ENCODE measurements at regions not wholly inside any gene's neighbourhood (a gene's known extent, or its start where the extent isn't known, plus 50 kb on each side); places are given as distances from the start of the nearest gene placed in this dataset.
"Not testable (repeated sequence)": the region's sequence is repeated elsewhere in the genome, so short reads cannot be mapped to it uniquely, and the experiment has no call there.

DNA sequence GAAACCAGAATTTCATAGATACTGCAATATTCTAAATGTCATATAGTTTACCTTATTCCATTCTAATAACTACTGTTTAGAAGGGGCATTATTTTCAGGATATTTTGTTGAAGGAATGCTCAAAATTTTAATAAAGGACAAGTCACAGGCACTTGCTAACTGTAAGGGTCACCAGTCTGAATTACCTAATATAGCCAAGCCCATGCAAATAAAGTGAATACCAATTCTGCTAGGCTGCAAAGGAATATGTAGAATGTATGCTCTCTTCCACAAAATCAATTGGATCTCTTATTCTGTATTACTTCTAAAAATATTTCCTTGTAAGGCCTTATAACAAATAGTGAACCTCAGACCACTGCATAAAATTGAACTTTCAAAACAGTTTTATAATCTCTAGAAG is 52.3 kb upstream of the FAT4 start:
- no peak for DNase-seq

DNA sequence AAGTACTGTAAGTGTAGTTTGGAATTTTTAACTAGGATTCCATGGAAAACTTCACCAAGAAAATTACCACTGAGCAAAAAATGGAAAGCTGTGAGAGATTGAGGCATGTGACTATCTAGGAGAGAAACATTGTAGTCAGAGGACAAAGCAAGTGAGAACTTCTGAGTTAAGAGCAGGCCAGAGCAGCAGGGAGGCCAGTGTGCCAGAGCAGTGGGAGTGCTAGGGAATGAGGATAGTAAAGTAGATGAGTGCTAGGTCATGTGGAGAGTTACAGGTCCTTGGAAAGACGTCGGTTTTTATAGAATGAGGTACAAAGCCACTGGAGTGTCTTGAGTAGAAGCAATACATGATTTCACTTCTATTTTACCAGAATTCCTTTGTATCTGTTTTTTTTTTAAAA is 52.7 kb upstream of the FAT4 start:
- DNase-seq: no peak

DNA sequence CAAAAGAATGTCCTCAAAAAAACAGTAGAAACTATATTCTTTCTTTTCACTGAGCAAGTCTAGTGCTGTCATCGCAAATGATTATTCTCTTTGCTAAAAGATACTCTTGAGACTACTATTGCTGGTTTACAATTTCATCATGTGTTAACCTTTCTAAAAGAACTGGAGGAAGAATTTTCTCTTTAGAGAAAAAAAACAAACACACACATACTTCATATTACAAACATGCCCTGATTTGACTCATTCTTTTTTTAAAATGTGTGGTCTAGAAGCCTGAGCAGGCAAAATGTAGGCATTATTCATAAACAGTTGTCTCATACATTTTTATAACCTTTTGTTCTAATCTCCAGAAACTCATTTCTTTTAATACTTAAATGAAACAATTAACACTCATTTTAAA is 60.6 kb upstream of the FAT4 start:
- no peak for DNase-seq

DNA sequence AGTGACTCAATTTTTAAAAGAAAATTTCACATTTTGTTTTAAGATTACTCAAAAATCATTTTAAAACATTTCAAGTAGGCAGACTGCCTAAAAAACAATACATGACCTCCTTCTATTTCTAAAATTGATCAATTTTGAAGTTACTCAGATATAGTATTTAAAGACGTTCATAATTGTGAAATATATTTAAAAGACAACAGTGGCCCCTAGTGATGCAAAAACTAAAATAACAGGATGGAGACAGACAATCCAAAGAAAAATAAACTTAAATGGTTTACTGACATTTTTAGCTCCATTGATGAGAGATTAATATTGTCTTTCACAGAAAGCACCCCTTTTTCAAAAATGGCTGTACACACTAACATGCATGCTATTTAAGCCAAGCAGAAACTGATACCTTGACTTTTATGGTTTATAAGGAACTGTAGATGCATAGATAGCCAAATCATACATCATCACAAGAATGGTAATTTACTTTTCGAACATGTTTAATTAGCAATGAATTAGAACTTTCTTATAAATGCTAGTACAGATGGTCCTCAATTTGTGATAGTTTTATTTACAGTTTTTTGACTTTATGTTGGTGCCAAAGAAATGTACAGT is 69.8 kb upstream of the FAT4 start:
- no peak for DNase-seq

DNA sequence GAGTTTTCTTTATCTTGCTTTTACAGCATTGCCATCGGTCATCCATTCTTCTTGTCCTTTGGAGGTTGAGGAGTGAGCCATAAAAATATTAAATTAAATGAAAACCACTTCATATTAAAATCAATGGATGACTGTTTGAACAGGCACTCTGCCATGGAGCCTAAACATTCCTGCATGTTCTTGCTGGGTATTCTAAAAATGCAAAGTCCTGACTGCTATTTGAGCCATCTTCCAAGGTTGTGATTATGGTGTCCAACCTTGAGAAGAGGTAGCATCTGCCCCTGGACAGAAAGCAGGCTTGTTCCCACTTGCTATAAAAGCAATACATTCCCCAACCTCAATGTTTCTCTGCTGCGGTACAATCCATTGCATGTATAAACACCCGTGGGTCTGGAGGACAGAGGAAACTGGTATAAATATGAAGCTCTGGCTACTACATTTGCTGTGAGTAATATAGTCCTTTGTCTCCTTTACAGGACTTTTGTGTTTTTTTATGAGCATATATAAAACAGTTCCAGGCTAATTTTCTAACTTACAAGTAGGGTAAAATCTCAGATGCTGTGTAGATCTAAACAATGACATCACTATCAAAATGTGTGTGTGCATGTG is 70.9 kb upstream of the FAT4 start:
- no peak for DNase-seq

DNA sequence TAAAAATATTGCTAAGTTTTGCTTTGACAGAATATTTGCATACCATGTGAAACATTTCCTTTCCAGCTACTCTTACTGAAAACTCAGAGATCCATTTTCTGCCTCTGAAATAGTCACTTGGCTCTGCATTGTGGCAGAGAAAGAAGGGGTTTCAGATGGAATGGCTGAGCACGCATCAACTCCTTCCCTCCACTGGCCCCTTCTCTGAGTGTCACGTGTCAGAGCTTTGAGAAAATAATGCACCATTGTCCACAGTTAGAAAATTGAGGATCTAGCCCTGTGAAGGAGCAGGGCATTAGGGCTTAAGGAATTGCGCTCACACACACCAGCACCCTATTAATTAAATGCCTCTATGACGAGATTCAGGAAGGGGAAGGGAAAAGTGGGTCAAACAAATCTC is 78.8 kb upstream of the FAT4 start:
- DNase-seq: no peak

DNA sequence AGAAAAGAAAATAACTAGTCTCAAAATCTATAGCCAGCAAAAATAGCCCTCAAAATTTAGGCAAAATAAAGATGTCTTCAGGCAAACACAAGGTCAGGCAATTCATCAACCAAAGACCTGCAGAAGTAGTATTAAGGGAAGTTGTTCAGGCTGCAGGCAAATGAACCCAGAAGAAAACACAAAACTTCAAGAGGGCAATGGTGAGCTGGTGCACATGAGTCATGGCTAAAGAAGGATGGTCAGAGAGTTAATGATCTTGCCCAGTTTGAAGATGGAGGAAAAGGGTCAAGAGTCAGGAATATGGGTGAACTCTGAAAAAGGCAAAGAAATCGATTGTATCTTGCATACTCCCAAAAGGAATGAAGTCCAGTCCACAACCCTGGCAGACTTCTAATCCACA is 83.1 kb upstream of the FAT4 start:
- no peak for DNase-seq

DNA sequence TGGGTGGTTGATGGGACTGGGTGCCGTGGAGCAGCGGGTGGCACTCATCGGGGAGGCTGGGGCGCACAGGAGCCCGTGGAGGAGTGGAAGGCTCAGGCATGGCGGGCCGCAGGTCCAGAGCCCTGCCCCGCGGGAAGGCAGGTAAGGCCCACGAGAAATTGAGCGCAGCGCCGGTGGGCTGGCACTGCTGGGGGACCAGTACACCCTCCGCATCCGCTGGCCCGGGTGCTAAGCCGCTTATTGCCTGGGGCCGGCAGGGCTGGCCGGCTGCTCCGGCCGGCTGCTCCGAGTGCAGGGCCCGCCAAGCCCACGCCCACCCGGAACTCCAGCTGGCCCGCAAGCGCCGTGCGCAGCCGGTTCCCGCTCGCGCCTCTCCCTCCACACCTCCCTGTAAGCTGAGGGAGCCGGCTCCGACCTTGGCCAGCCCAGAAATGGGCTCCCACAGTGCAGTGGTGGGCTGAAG is 85.1 kb upstream of the FAT4 start:
- no peak for DNase-seq

DNA sequence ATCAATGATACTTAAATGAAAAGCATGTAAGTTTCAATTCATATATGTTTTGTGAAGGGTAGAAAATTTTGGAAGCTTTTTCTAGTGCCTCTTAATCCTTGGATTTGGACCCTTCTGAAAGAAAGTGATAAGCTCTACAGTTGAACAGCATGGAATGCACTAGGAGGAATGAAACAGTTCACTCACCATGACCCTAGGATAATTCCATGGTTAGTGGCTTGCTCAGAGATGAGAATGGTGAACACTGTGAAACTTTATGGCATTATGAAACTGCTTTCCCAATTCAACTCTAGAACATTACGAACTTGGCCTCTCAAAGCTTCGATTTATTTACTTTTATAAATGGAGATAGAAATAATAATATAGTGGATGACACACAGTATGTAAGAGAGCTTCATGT is 88.9 kb upstream of the FAT4 start:
- DNase-seq: no peak

DNA sequence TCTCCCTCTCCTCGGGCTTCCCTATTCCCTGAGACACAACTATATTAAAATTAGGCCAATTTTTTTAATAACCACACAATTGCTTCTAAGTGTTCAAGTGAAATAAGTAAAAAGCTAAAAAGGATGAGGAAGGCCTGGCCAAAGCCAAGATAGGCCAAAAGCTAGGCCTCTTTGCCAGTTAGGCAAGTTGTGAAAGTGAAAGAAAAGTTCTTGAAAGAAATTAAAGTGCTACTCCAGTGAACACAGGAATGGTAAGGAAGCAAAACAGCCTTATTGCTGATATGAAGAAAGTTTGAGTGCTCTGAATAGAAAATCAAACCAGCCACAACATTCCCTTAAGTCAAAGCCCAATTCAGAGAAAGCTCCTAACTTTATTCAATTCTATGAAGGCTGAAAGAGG is 114.2 kb upstream of the FAT4 start:
- DNase-seq: no peak

DNA sequence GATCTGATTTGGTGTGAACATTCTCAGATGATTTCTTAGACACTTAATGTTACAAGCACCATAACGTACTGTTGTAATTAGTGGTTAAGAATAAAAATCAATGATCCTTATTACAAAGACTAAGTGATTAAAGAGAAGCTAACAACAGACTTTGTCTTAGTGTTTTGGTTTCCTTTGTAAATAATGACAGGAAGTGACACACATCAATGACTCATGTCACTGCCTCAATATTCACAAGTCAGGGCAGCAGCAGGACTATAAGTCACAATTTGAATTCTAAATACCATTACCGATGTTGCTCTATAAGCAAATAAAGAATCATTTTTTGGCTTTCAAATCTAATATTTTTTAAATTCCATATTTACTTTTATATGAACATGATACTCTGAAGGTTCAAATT is 115.8 kb upstream of the FAT4 start:
- no peak for DNase-seq

DNA sequence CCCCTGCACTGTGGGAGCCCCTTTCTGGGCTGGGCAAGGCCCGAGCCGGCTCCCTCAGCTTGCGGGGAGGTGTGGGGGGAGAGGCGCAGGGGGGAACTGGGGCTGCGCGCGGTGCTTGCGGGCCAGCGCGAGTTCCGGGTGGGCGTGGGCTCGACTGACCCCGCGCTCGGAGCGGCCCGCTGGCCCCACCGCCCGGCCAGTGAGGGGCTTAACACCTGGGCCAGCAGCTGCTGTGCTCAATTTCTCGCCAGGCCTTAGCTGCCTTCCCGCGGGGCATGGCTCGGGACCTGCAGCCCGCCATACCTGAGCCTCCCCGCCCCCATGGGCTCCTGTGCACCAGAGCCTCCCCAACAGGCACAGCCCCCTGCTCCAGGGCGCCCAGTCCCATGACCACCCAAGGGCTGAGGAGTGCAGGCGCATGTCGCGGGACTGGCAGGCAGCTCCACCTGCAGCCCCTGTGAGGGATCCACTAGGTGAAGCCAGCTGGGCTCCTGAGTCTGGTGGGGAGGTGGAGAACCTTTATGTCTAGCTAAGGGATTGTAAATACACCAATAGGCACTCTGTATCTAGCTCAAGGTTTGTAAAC is 122.8 kb upstream of the FAT4 start:
- not testable (repeated sequence) for DNase-seq

DNA sequence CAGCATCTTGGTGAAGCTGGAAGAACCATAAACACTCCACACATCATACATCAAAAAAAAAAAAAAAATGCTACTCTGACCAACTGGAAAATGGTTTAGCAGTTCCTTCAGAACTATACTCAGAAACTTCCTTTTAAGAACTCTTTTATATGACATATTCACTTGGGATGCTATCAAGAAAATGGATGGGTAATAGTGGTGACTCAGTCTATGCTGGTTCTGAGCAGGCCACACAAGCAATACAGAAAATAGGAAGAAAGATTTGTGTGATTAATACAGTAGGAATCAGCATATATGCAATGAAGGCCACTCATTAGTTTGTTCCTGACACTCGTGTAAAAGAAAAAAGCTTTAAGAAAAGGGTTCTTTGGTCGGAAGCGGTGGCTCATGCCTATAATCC is 123.5 kb upstream of the FAT4 start:
- no peak for DNase-seq

DNA sequence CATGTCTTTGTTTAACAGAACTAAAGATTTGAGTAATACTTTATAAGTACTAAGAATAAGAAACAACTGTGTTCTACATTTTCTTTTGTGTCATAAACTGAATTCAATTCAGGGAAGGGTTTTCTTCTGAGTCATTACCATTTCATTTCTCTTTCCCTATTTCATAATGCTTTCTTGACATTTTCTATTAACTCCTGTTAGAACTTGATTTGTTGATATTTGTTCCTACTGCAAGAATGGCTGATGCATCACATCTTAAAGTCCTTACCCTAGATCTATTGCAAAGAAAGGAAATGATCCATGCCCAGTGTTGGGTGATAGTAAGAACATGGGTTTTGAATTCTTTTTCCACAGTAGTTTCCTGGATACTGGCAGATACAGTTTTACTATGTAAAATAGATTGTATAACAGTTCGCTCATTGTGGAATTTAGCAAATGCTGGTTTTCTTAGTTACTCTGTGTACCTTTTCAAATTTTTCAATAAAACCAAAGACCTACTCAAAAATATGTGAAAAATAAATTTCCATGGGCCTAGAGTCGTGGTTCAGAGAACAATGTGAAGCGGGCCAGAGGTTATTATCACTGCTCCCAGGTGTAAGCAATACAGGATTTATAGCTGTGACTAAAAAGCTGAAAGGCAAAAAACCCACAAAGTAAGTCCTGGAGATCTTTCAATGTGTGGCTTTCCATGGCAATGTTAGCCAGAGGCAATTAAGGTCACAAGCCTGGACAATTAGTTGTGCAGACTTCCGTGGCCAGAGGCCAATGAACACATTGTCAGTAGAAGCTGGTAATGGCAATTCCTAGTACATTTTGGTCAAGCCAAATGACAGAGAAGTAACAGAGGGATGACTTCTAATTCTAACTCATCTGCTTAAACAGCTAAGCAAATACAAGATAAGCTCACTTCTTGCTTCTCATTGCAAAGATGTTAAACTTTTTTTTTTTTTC is 127.3 kb upstream of the FAT4 start:
- DNase-seq: no peak

DNA sequence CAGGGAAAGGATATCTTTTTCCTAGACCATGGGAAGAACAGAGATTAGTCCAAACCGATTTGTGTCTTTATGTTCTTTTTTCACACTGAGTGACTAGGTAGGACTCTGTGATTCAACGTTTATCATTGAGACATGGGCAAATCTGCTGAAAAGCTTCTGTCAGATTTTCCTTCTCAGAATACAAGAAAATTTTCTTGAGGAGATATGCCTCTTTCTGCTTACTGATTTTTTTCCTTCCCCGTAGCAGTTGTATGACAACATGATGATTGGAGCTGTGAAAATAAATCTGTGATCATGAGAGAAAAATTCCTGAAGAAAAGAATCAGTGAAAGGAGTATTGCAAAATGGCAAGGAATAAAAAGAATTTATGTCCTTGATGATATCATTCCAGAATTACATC is 130.6 kb upstream of the FAT4 start:
- DNase-seq: no peak

DNA sequence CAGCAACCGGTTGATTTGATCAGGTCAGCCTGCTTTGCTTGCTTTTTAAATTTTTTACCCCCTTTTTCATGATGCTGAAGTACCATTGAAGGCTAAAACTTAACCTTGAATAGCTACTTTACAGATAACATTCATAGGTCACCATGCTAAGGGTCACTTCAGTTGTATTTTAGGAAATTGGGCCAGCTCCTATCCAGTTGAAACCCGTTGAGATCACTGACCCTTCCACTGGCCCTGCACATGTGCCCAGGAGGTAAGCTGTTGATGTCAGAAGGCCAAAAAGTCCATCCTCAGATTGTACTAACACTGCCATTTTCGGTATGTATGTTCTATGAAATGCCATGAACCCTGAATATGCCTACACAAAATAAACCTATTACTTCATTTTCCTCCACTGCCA is 133.0 kb upstream of the FAT4 start:
- DNase-seq: no peak

DNA sequence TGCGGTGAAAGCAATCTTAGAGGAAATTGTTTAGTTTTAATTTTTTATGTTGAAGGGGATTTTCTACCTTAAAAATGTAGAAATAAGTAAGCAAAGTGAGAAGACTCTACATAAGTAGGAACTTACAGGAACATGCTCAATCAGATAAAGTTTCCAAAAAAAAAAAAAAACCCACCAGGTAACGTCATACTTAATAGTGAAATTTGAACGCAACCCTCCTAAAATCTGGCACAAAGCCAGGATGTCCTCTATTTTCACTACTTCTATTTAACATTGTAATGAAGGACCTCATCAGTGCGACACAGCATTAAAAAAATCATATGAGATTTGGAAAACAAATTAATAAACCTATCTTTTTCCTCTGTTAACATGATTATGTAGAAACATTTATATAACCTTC is 135.0 kb upstream of the FAT4 start:
- no peak for DNase-seq

DNA sequence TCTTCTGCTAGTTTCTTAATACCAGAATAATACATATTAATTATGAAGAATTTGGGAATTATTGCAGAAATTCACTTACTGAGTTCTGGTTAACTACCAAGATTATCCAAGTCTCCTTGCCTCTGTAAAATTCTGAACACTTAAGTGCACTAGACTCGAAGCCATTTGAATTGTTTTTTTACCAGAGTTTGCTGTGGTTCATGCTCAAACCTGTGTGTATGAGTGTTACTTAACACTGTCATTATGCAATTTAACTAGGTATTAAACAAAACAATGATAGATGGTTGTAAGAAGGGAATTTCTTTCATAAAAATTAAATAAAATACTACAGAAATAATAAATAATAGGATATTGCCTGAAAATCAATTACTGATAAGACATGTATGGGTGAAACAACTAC is 145.6 kb upstream of the FAT4 start:
- no peak for DNase-seq

DNA sequence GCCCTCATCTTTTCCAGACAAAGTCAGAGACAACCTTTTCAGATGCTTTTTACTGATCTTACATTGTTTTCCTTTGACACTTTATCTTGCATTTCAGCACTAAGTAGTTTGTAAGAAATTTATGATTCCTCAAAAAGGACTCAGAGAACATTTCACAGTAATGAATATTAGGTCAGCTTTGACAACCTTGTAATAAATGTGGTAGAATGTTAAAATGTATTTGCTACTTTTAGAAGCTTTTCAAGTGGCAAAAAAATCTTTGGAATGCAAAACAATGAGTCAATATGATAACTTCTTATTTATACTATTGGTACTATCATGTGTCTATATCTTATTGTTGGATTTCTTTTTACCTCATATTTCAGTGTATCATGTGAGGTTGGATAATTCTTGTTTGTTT is 146.2 kb upstream of the FAT4 start:
- DNase-seq: no peak

DNA sequence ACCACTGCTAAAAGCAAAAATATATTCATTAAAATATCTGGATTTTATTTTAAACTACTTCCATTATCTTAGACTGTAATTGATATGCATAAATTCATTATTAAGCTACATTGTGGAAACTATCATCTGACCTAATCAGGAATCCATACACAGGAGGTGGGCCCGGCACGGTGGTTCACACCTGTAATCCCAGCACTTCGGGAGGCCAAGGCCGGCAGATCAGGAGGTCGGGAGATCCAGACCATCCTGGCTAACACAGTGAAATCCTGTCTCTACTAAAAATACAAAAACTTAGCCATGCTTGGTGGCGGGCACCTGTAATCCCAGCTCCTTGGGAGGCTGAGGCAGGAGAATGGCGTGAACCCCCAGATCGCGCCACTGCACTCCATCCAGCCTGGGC is 148.7 kb upstream of the FAT4 start:
- DNase-seq: not testable (repeated sequence)

DNA sequence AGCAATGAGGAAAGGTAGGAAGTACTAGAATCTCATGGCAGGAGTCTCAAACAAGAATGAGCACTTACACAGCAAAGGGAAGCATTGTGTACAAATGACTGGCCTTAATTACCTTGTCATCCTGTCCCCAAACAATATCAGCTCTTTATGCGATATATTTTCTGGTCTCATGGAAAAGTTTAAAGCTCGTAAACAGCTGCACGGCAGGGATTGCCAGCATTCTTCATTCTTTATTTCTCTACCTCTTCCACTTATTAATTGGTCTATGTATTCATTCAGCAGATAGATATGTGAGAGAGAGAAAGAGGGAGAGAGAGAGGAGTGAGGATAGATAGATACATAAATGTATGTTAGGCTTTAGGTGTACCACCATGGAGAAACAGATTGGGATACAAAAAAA is 155.8 kb upstream of the FAT4 start:
- DNase-seq: no peak

DNA sequence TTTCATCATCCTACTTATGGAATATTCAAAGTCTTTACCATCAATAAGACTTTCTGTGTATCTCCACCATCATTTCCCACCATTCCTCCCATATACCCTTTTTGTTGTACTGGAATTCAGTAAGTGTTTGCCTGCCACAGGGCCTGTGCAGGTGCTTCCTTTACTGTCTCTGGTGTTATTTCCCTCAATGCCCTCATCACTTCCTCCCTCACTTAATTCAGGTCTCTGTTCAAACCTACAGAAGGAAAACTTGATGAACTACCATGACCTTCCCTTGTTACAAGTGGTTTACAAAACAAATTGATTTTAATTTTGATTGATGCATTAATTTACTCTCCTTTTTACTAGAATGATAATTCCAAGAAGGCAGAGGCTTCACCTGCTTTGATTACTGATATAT is 159.5 kb upstream of the FAT4 start:
- DNase-seq: no peak

DNA sequence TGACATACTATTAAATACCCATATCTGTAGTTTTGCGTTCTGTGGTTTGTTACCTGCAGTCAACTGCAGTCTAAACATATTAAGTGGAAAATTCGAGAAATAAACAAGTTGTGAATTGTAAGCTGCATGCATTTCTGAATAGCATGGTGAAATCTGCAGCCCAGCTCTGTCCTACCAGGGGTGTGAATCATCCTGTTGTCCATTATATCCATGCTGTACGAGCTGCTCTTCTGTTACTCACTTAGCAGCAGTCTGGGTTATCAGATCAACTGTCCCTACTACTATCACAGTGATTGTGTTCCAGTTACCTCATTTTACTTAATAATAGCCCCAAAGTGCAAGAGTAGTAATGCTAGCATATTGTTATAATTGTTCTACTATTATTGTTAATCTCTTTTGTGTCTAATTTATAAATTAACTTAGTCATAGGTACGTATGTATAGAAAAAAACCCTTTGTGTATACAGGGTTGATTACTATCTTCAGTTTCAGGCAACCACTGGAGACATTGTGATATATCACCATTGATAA is 173.7 kb upstream of the FAT4 start:
- no peak for DNase-seq

DNA sequence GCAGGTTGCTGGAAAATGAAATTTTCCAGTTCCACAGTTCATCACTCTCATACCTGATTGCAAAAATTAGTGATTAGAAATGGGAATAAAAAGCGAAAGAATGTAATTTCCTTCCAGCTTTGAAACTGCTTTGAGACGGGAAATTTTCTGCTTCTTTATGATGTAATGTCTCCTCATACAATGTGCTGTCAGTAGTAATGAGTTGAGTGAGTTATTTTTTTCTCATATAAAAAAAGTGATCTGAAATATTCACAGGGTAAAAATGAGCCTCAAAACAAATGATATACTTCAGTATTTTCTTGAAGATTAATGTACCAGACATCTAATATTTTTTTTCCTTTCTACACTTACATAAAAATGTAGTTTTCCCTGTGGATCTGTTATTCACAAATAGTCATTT is 179.1 kb upstream of the FAT4 start:
- no peak for DNase-seq

All from NCI-H82 (cell line).